Fibroblast of peridontal ligament (primary cell): ENCODE measurements at regions not wholly inside any gene's neighbourhood (a gene's known extent, or its start where the extent isn't known, plus 50 kb on each side); places are given as distances from the start of the nearest gene placed in this dataset.

Experiments
- DNase-seq: peaks from one replicate; pipeline ENCODE4 v3.0.0-alpha.2; 2010; ENCODE audit errors: extremely low read depth

- peak; percentile 70 for DNase-seq
Observed at GRCh38 chr1:218677026-218677425, 331.9 kb downstream of the TGFB2 start.

GRCh38 chr1:218679391-218679790 is 334.3 kb downstream of the TGFB2 start:
- DNase-seq = no peak

GRCh38 chr1:218679988-218680748 is 335.0 kb downstream of the TGFB2 start:
- DNase-seq = peak; percentile 47

- peak; percentile 49 for DNase-seq
Observed at GRCh38 chr1:218683242-218683641, 338.1 kb downstream of the TGFB2 start.

GRCh38 chr1:218686258-218686657 is 341.1 kb downstream of the TGFB2 start:
- DNase-seq = peak; percentile 82

- no peak for DNase-seq
Observed at GRCh38 chr1:218686761-218687160, 341.6 kb downstream of the TGFB2 start.

GRCh38 chr1:218692808-218693207 is 347.7 kb downstream of the TGFB2 start:
- no peak for DNase-seq

- DNase-seq = no peak
Observed at GRCh38 chr1:218693599-218693998, 348.5 kb downstream of the TGFB2 start.

GRCh38 chr1:218694085-218694484 is 348.9 kb downstream of the TGFB2 start:
- no peak for DNase-seq

- peak; percentile 17 for DNase-seq
Observed at GRCh38 chr1:218694636-218695035, 349.5 kb downstream of the TGFB2 start.

- DNase-seq = no peak
Observed at GRCh38 chr1:218695525-218695924, 350.4 kb downstream of the TGFB2 start.

GRCh38 chr1:218698141-218698540 is 353.0 kb downstream of the TGFB2 start:
- DNase-seq = no peak

- peak; percentile 73 for DNase-seq
Observed at GRCh38 chr1:218699421-218699820, 354.3 kb downstream of the TGFB2 start.

GRCh38 chr1:218699865-218700264 is 354.7 kb downstream of the TGFB2 start:
- DNase-seq = no peak

- no peak for DNase-seq
Observed at GRCh38 chr1:218700666-218701065, 355.5 kb downstream of the TGFB2 start.

- no peak for DNase-seq
Observed at GRCh38 chr1:218701131-218701530, 356.0 kb downstream of the TGFB2 start.

GRCh38 chr1:218702775-218703174 is 357.6 kb downstream of the TGFB2 start:
- peak; percentile 29 for DNase-seq

- no peak for DNase-seq
Observed at GRCh38 chr1:218703836-218704235, 358.7 kb downstream of the TGFB2 start.

GRCh38 chr1:218705391-218705790 is 360.3 kb downstream of the TGFB2 start:
- DNase-seq = no peak

- peak; percentile 85 for DNase-seq
Observed at GRCh38 chr1:218705911-218706893, 361.1 kb downstream of the TGFB2 start.

- DNase-seq = peak; percentile 27
Observed at GRCh38 chr1:218711001-218711400, 365.9 kb downstream of the TGFB2 start.

GRCh38 chr1:218711884-218712674 is 366.9 kb downstream of the TGFB2 start:
- DNase-seq = peak; percentile 78
